ELF-1 (cell line): ENCODE measurements at regions not wholly inside any gene's neighbourhood (a gene's known extent, or its start where the extent isn't known, plus 50 kb on each side); places are given as distances from the start of the nearest gene placed in this dataset.

ENCODE experiments used
- DNase-seq: peaks from one replicate; pipeline ENCODE4 v3.0.0-alpha.2; 2016; ENCODE audit warnings: low read depth, low spot score

DNA sequence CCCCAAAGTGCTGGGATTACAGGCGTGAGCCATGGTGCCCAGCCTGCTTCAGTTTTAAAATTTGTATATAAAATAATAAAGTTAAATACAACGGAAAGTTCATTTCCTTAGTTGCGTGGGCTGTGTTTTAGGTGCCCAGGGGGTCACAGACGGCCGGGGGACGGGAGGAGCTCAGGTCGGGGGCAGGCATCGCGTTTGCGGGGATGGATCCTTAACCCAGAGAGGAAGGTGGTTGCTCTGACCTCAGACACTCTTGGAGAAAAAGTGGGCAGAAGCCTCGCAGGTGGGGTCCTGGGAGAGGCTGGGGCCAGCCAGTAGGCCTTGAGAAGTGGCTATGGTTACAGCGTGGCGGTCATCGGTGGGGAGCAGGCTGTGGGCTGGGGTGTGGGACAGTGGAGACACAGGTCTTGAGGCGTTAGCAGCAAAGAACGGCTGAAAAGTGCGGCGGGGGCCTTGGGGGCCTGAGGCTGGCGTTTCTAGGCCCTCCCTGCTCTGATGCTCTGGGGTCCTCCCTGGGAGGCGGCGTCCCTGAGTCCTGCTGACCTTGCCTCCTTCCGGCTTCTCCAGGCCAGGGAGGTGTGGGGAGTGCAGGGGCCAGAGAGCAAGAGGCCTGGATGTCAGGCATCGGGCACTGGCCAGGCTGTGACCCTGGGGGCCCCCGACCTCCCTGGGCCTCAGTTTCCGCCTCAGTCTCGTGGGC is 54.4 kb downstream of the UNCX start:
- no peak for DNase-seq

DNA sequence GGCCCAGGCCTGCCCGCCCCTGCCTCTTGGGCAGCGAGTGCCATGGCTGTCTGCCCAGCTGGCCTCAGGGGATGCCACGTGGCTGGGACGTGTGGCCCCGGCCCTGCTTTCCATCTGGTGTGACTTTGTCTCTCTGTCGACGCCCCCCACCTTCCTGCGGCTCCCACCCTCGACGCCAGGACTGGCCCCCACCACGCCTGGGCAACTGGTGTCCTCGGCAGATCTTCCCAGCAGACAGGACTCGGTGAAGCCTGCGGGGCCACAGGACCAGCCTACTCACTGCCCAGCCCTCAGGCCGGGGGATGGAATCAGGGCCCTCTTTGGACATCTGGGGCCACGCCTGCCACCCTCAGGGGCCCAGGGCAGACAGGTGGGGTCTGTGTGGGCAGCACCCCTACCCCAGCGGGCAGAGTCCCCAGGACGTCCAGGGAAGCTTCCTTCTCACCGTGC is 55.1 kb downstream of the UNCX start:
- DNase-seq = no peak

DNA sequence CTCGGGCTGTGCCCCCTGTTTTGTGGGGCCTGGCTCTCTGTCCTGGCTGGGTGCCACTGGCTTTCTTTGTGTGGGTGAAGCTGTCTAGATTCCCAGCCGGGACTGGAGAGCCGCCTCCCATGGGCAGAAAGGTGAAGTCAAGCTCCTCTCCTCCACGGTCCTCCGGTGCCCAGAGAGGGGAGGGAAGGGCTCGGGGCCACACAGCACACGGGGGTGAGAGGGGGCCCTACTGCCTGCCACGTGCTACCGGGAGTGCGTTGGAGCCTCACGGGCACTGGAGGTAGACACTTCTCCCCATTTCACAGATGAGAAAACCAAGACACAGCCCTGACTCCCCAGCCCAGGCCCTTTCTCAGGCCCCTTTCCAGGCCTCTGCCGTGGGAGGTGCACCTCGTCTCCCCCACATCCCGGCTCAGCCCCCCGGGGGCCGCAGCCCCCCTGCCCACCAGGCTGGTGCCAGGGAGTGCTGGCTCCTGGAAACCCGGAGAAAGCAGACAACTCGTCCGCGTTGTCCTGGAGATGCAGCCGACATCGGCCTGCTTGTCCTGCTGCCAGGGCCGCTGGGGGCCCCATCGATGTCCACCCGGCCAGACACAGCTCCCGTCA is 55.8 kb downstream of the UNCX start:
- DNase-seq = no peak

DNA sequence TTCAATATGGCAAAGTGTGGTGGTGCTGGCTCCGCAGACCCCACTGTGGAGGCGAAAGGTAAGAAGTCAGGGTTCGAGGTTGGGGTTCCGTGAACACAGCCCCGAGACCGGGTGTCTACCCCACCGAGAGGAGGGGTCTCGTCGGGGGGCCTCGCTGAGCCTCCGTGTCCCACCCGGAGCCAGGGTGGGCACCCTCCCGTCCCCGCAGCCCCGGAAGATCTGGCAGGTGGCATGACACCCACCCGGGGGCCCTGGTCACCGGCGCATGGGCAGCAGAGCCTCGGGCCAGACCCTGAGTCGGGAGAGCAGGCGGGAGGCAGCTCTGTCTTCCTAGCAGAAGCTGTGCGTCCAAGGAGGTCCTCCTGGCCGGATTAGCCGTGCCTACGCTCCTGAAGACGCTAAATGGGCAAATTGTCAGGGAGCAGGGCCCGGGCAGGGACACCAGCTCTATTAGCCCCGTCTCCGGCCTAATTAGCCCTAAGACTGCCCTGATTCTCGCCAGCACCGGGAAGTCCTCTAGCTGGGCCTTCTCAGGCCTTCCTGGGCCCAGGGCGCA is 56.4 kb downstream of the UNCX start:
- DNase-seq = no peak

DNA sequence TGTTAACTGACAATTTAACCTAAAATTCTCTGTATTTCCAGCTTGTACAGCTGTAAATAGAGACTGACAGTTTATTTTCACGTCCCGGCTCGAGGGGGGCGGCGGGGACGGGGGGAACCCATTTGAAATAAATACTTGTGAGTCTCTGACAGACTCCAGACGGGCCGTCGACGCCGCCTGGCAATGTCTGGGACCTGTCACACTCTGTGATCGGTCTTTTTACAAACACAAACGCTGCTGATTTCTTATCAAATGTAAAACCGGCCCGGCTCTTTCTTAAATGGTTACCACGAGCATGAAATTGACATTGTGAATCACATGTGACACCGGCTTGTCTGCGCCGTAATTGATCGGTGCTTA is 57.0 kb downstream of the UNCX start:
- peak; percentile 50 for DNase-seq

- DNase-seq = peak; percentile 49
Observed at GRCh38 chr7:1290026-1290678, 57.5 kb downstream of the UNCX start.

- no peak for DNase-seq
Observed at GRCh38 chr7:1290679-1291356, 58.1 kb downstream of the UNCX start.

GRCh38 chr7:1291357-1291689 is 58.7 kb downstream of the UNCX start:
- no peak for DNase-seq

DNA sequence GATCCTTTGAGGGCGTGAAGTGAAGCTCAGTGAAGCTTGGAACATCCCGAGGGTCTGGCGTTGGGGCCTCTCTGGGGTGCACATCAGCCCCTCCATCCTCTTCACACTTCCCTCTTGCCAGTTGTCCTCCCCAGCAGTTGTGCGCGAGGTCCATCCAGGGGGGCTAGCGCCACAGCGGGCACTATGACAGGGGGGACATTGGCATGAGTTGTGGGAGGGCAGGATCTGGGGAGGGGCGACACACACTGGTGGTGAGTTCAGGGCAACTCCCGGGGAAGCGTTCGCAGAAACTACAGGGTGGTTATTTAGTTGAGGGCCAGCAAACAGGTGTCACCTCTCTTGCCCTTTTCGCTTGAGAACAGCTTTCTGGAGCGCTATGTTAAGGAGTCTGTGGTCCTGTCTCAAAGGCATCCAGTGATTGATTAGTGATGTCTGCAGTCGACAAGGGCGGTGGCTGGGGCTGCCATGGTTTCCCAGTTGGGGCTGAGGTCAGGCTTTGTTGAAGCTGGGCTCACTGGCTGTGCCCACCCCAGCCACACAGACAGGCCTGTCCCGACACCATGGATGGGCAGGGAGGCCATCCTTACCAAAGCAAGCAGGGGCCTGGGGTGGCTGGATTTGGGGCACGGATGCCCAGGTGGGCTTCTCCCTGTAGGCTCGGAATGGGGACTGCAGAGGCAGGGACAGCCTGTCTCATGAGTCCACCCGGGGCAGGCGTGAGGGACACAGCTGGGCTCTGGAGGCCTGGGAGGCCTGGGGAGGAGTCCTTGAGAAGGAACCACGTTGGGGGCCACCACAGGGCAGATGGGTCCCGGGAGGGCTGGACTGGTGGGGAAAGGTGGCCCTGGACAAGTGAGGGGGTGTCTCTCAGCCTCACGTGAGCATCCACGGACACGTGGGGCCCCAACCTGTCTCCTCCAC is 59.4 kb downstream of the UNCX start:
- DNase-seq = no peak

- DNase-seq = no peak
Observed at GRCh38 chr7:1292972-1293830, 60.5 kb downstream of the UNCX start.

DNA sequence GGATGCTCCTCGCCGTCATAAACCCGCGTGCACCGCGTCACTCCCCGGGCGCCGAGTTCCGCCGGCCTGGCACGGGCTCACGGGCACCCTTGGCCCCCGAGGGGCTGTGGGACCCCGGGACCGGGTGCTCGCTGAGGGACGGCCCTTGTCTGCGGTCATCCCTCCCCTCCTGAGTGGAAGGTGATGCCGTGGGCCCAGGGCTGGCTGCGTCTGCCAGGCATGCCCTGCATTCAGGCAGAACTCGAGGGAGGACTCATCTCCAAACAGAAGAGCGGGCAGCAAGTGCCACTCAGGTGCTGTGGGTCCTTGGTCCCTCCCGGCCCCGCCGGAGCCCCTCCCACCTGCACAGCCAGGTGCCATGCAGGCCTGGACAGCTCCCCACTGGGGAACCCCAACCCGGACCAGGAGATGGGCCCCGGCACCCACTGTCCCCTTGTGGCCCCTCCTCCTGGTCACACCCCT is 61.3 kb downstream of the UNCX start:
- DNase-seq = no peak

DNA sequence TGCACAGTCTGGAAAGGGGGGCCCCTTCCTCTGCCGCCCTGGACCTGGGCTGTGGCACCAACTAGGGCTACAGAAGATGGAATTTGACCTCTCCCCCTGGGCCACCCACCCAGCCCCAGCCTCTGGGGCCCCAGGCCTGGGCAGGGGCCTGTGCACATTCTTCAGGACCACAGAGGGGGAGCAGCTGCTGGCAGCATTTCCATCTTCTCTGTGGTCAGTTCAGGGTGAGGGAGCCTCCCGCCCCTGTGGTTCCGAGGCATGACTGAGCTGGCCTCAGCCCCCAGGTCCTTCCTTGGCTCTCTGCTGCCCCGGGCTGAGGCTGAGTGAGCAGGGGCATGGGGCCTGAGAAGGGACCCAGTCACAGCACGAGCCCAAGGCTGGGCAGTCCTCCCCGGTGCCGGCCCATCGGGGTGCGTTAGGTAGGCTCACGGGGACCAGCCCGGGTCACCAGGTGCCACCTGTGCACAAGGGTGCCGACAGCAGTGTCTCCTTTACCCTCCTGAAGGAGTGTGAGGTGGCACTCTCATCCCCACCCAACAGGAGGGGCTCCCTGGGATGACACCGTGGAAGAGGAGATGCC is 63.2 kb downstream of the UNCX start:
- no peak for DNase-seq

GRCh38 chr7:1296356-1296981 is 63.8 kb downstream of the UNCX start:
- DNase-seq = no peak

- DNase-seq = no peak
Observed at GRCh38 chr7:1297017-1297960, 64.6 kb downstream of the UNCX start.

- DNase-seq = no peak
Observed at GRCh38 chr7:1298051-1298930, 65.6 kb downstream of the UNCX start.

DNA sequence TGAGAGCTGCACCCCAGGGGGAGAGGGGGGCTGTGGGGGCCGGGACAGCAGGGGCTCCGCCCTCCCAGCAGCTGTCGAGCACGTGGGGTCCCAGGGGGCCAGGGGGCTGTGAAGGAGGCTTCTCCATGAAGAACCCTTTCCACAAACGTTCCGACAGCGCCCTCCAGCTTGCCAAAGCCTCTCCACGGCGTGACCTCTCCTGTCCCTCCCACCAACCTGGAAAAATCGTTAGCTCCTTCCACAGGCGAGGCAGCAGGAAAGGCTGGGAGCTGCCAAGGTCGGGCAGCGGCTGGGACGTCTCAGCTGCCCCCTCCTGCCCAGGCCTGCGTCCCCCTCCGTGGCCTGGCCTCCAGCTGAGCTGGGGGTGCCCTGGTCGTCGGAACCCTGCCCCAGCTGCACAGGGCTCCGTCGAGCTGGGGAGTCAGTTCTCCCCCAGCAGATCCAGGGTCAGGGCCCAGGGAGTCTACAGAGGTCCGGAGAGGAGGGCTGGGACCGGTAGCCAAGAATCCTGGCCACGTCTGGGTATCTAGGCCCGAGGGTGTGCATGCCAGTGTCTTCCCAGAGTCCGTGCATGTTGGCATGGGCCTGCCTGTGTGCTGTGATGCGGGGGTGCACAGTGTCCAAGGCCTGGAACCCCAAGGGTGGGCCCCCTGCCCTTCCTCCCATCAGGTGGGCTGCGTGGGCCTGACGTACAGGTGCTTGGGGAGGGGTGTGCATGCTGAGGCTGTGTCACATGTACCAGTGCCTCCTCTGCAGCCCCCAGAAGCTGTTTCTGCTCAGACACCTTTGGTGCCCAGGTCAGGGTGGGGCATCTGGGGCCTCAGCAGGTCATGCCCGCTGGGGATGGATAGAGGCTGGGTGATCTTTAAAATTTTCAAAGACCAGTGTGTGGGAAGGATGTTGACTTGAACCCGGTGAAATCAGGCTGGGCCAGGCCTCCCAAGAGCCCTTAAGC is 66.5 kb downstream of the UNCX start:
- DNase-seq = no peak
